H1 (cell line): ENCODE measurements at regions not wholly inside any gene's neighbourhood (a gene's known extent, or its start where the extent isn't known, plus 50 kb on each side); places are given as distances from the start of the nearest gene placed in this dataset.

Experiments
- CEBPB ChIP-seq: IDR thresholded peaks from 2 replicates; pipeline ENCODE4 v1.6.1; 2012; ENCODE audit warnings: low read depth, low read length
- CTCF ChIP-seq, 3 experiments: IDR thresholded peaks; 1 replicate in 2 of 3; 2 replicates in 1 of 3; pipeline versions ENCODE4 v1.5.1 to v1.6.1; 2011; ENCODE audit warnings: low read length in 3 of 3, mild to moderate bottlenecking in 3 of 3, inconsistent platforms in 2 of 3, low read depth in 1 of 3, moderate library complexity in 1 of 3; ENCODE audit not compliant: insufficient read depth in 1 of 3; ENCODE audit errors: control extremely low read depth in 1 of 3
- EP300 ChIP-seq, 2 experiments: IDR thresholded peaks; 1 replicate in 1 of 2; 2 replicates in 1 of 2; pipeline ENCODE4 v1.6.1; 2011 to 2012; ENCODE audit warnings: low read depth in 2 of 2, low read length in 2 of 2, mild to moderate bottlenecking in 2 of 2, borderline replicate concordance in 1 of 2, inconsistent platforms in 1 of 2, moderate library complexity in 1 of 2
- POLR2AphosphoS5 ChIP-seq: IDR thresholded peaks from 2 replicates; pipeline ENCODE4 v1.6.1; 2011; ENCODE audit warnings: low read depth, low read length
- RAD21 ChIP-seq, 2 experiments: IDR thresholded peaks in 1 of 2; conservative IDR thresholded peaks in 1 of 2; 2 replicates each; pipeline ENCODE4 v1.6.1; 2011; ENCODE audit warnings: low read depth in 2 of 2, low read length in 2 of 2, improper control_type of control experiment in 1 of 2, inconsistent platforms in 1 of 2, mild to moderate bottlenecking in 1 of 2, moderate library complexity in 1 of 2
- TEAD4 ChIP-seq: IDR thresholded peaks from 2 replicates; pipeline ENCODE4 v1.6.1; 2012; ENCODE audit warnings: low read depth, low read length, inconsistent platforms, mixed read lengths

GRCh38 chr12:92362785-92363184 is 217.1 kb upstream of the BTG1 start:
- no peak for TF ChIP-seq CEBPB
- TF ChIP-seq POLR2AphosphoS5, result no peak
- TF ChIP-seq RAD21 (IDR thresholded peaks at IDR 0.05 in 1 of 2, conservative IDR thresholded peaks at IDR 0.05 in 1 of 2; ENCODE audit: low read depth in 2 of 2, low read length in 2 of 2), result no peak
- no peak for TF ChIP-seq CTCF (IDR thresholded peaks at IDR 0.05; ENCODE audit: control extremely low read depth in 1 of 3, insufficient read depth in 1 of 3, low read depth in 1 of 3, low read length in 3 of 3)
- TF ChIP-seq EP300 (IDR thresholded peaks at IDR 0.05; ENCODE audit: borderline replicate concordance in 1 of 2, low read depth in 2 of 2, low read length in 2 of 2), result no peak
- TF ChIP-seq TEAD4, result no peak
